OCI-LY3 (cell line): ENCODE measurements at regions not wholly inside any gene's neighbourhood (a gene's known extent, or its start where the extent isn't known, plus 50 kb on each side); places are given as distances from the start of the nearest gene placed in this dataset.

ENCODE experiments used
- CTCF ChIP-seq: fragments of 200-600, 300-600 bp; sonication (generic); IDR thresholded peaks from 2 replicates; pipeline ENCODE4 v1.5.1; 2014; ENCODE audit warnings: antibody characterized with exemption, low read length, low read depth
- EZH2phosphoT487 ChIP-seq: fragments of 200-600 bp; shearing (Covaris generic); IDR thresholded peaks from 2 replicates; pipeline ENCODE4 v1.6.1; 2018; ENCODE audit warnings: antibody characterized with exemption, mixed run types, low read depth

GRCh38 chr3:40669176-40669575 is 144.4 kb downstream of the ZNF621 start:
- TF ChIP-seq EZH2phosphoT487 (no peak), CTCF (no peak)
